Activated CD8-positive, alpha-beta memory T cell treated with anti-CD3 and anti-CD28 coated beads for 36 hours (primary cell): ENCODE measurements at regions not wholly inside any gene's neighbourhood (a gene's known extent, or its start where the extent isn't known, plus 50 kb on each side); places are given as distances from the start of the nearest gene placed in this dataset.

ENCODE experiments used
- CTCF ChIA-PET: fragments of 350-600 bp; sonication (Branson Sonifier 250); formaldehyde crosslinking; loops from one replicate; lab custom pipeline; 2021; ENCODE audit warnings: antibody characterized with exemption; lab: Charles Lee
- POLR2A ChIA-PET: fragments of 350-600 bp; sonication (Branson Sonifier 250); formaldehyde crosslinking; loops from one replicate; lab custom pipeline; 2021; ENCODE audit warnings: antibody characterized with exemption; lab: Charles Lee

DNA sequence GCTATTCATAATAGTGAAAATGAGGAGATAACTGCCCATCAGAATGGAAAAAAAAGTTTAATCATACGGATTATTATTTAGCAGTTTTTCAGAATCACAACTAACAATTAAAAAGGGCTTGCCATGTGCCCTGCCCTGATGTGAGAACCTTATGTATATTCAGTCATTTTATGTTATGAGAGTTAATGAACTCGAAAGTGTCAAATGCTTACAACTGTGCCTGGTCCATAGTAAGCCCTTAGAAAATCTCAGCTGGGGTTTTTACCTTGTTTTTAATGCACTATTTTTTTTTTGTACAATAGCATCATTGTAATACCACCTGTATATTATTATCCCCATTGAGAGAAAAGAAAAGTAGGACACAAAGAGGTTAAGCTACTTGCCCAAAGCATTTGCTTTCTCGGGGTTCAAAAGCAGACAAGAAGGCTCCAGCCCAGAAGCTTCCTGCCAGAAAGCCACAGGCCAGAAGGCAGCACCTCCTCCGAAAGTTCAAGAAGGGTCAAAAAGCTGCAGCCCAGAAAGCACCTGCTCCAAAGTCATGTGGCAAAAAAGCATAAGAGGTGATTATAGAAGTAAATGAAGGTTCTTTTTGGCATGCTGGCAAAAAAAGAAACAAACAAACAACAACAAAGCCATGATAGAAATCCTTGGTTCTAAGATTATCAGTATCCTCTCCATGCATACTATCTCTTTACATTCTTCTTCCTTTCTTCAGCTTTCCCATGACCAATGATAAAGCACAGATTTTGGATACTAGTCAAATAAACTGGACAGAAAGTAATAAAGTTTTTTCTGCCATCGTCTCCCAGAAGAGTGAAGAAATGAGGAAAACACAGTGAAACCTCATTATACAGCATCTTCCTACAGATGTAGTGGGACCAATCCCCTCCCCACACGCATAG lies 59.1 kb upstream of the NAP1L1 start:
- ChIA-PET CTCF (no interaction called here), POLR2A (no interaction called here)

DNA sequence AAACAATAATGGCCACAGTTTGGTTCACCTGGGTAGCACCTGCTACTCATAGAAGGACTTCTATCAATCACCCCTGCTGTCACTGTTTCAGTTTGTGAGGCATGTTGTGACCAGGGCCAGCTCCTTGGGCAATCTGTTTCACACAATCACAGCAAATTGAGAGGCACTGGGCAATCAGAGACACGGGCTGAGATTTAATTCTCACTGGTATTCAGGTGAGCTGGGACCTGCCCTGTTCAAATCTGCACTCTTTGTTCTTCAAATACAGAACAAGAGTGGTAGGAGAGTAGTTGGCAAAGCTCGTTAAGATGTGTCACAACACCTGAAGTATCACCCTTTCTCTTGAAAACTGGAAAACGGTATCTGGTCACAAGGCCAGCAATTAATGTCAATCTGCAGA lies 57.8 kb upstream of the NAP1L1 start:
- ChIA-PET CTCF (no interaction called here), POLR2A (no interaction called here)

DNA sequence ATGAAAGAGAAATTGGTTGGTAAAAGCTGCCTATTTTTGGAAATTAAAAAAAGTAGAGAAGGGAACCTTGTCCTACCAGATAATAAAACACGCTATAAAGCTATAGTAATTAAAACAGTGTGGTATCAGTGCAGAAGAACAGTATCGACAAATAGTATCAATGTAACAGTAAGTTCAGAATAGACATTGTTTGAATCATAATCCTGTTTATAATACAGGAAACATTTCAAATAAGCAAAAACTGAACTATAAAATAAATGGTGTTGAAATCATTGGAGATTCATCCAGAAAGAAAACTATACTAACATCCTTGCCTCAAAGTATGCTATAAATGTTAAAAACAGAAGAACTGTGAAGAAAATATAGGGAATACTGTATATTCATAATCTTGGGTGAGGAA lies 54.2 kb upstream of the NAP1L1 start:
- CTCF ChIA-PET, result no interaction called here
- POLR2A ChIA-PET, result no interaction called here

DNA sequence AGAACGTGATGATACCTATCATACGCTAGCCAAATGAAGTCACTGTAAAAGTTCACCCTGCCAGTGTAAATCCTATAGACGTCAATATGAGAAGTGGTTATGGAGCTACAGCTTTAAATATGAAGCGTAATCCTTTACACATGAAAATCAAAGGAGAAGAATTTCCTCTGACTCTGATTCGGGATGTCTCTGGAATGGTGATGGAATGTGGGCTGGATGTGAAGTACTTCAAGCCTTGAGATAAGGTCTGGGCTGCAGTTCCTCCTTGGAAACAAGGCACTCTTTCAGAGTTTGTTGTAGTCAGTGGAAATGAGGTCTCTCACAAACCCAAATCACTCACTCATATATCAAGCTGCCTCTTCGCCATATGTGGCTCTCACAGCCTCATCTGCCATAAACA lies 53.1 kb upstream of the NAP1L1 start:
- ChIA-PET POLR2A (no interaction called here), CTCF (no interaction called here)

DNA sequence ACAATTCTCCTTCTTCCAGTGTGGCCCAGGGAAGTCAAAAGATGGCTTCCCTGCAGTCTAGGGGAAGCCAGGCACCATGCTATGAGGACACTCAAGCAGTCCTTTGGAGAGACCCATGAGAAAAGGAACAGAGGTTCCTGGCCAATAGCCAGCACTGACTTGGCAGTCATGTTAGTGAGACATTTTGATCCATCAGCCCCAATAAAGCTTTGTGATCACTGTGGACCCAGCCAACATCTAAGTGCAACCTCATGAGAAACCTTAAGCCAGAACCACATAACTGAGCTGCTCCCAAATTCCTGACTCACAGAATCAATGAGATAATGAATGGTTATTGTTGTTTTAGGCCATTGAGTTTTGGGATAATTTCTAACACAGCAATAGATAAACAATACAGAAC lies 51.0 kb upstream of the NAP1L1 start:
- CTCF ChIA-PET, result no interaction called here

More for the DNA sequence above, 51.0 kb upstream of the NAP1L1 start:
- POLR2A ChIA-PET, result no interaction called here
